Neural cell (in vitro differentiated cells): ENCODE measurements at regions not wholly inside any gene's neighbourhood (a gene's known extent, or its start where the extent isn't known, plus 50 kb on each side); places are given as distances from the start of the nearest gene placed in this dataset.
"Not testable (repeated sequence)": the region's sequence is repeated elsewhere in the genome, so short reads cannot be mapped to it uniquely, and the experiment has no call there.

Experiments
- EP300 ChIP-seq: fragments of 450-650 bp; conservative IDR thresholded peaks from 2 replicates; pipeline ENCODE4 v1.6.1; 2014; ENCODE audit warnings: antibody characterized with exemption, mild to moderate bottlenecking, moderate library complexity; ENCODE audit not compliant: poor library complexity, severe bottlenecking
- EZH2 ChIP-seq: fragments of 200-600, 300-800 bp; shearing (Covaris generic), sonication (generic); IDR thresholded peaks from 2 replicates; pipeline ENCODE4 v1.6.1; 2014; ENCODE audit warnings: antibody characterized with exemption, low read length, borderline replicate concordance, mild to moderate bottlenecking; ENCODE audit not compliant: insufficient read depth, poor library complexity, severe bottlenecking
- MXI1 ChIP-seq: fragments of 450-650 bp; conservative IDR thresholded peaks from 2 replicates; pipeline ENCODE4 v1.6.1; 2014; ENCODE audit warnings: antibody characterized with exemption, mild to moderate bottlenecking; ENCODE audit not compliant: poor library complexity, severe bottlenecking
- POLR2AphosphoS5 ChIP-seq: IDR thresholded peaks from 2 replicates; pipeline ENCODE4 v1.6.1; 2012
- RAD21 ChIP-seq: fragments of 450-650 bp; conservative IDR thresholded peaks from 2 replicates; pipeline ENCODE4 v1.6.1; 2014; ENCODE audit warnings: antibody characterized with exemption, mild to moderate bottlenecking, moderate library complexity
- TF ChIP-seq, protein P1 (sequence below): fragments of 450-650 bp; IDR thresholded peaks from 2 replicates; pipeline ENCODE4 v1.5.1; 2014; ENCODE audit warnings: antibody characterized with exemption, mild to moderate bottlenecking, moderate library complexity; ENCODE audit not compliant: poor library complexity, severe bottlenecking

GRCh38 chr2:111327726-111328125 is 207.0 kb downstream of the BCL2L11 start:
- TF ChIP-seq, protein P1, sequence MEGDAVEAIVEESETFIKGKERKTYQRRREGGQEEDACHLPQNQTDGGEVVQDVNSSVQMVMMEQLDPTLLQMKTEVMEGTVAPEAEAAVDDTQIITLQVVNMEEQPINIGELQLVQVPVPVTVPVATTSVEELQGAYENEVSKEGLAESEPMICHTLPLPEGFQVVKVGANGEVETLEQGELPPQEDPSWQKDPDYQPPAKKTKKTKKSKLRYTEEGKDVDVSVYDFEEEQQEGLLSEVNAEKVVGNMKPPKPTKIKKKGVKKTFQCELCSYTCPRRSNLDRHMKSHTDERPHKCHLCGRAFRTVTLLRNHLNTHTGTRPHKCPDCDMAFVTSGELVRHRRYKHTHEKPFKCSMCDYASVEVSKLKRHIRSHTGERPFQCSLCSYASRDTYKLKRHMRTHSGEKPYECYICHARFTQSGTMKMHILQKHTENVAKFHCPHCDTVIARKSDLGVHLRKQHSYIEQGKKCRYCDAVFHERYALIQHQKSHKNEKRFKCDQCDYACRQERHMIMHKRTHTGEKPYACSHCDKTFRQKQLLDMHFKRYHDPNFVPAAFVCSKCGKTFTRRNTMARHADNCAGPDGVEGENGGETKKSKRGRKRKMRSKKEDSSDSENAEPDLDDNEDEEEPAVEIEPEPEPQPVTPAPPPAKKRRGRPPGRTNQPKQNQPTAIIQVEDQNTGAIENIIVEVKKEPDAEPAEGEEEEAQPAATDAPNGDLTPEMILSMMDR: not testable (repeated sequence)
- TF ChIP-seq EP300, EZH2, POLR2AphosphoS5, RAD21, MXI1: not testable (repeated sequence)
